Skin of body (tissue), 1 donor: ENCODE measurements at regions not wholly inside any gene's neighbourhood (a gene's known extent, or its start where the extent isn't known, plus 50 kb on each side); places are given as distances from the start of the nearest gene placed in this dataset.
A peak's percentile ranks its signal among the peaks of the same experiment; 100 is the strongest.

Source experiments
- DNase-seq: peaks from one replicate; lab custom pipeline; 2025; lab: John Stamatoyannopoulos, UW

GRCh38 chr5:171578829-171579491, 159.5 kb downstream of the FGF18 start:
- DNase-seq, result no peak

GRCh38 chr5:171579976-171580411, 160.5 kb downstream of the FGF18 start:
- DNase-seq, result peak; percentile 97

GRCh38 chr5:171580502-171581265, 161.2 kb downstream of the FGF18 start:
- DNase-seq, result peak; percentile 74

- DNase-seq, result no peak
Observed at GRCh38 chr5:171581781-171582180, 162.3 kb downstream of the FGF18 start.

- DNase-seq, result no peak
Observed at GRCh38 chr5:171582849-171583248, 163.4 kb downstream of the FGF18 start.

- DNase-seq, result no peak
Observed at GRCh38 chr5:171585981-171586380, 166.5 kb downstream of the FGF18 start.

- no peak for DNase-seq
Observed at GRCh38 chr5:171586436-171586835, 167.0 kb downstream of the FGF18 start.

- DNase-seq, result no peak
Observed at GRCh38 chr5:171588046-171588445, 168.6 kb downstream of the FGF18 start.

GRCh38 chr5:171588790-171589189, 169.3 kb downstream of the FGF18 start:
- no peak for DNase-seq

GRCh38 chr5:171589461-171589860, 170.0 kb downstream of the FGF18 start:
- DNase-seq, result no peak

GRCh38 chr5:171592076-171592475, 172.6 kb downstream of the FGF18 start:
- no peak for DNase-seq

GRCh38 chr5:171592736-171593135, 173.3 kb downstream of the FGF18 start:
- DNase-seq, result no peak

GRCh38 chr5:171593401-171593800, 174.0 kb downstream of the FGF18 start:
- no peak for DNase-seq

- no peak for DNase-seq
Observed at GRCh38 chr5:171593976-171594375, 174.5 kb downstream of the FGF18 start.

- DNase-seq, result no peak
Observed at GRCh38 chr5:171595401-171595800, 176.0 kb downstream of the FGF18 start.

GRCh38 chr5:171595801-171596231, 176.4 kb downstream of the FGF18 start:
- DNase-seq, result no peak

- DNase-seq, result peak; percentile 64
Observed at GRCh38 chr5:171596391-171596878, 177.0 kb downstream of the FGF18 start.

GRCh38 chr5:171597946-171598640, 178.6 kb downstream of the FGF18 start:
- no peak for DNase-seq

- no peak for DNase-seq
Observed at GRCh38 chr5:171598641-171599152, 179.2 kb downstream of the FGF18 start.

GRCh38 chr5:171599411-171599810, 180.0 kb downstream of the FGF18 start:
- DNase-seq, result peak; percentile 14

GRCh38 chr5:171599957-171600612, 180.6 kb downstream of the FGF18 start:
- DNase-seq, result no peak
